GM21367 (cell line): ENCODE measurements at regions not wholly inside any gene's neighbourhood (a gene's known extent, or its start where the extent isn't known, plus 50 kb on each side); places are given as distances from the start of the nearest gene placed in this dataset.
"Not testable (repeated sequence)": the region's sequence is repeated elsewhere in the genome, so short reads cannot be mapped to it uniquely, and the experiment has no call there.

Source experiments
- ATAC-seq: cut with Tn5 transposase; IDR thresholded peaks from one replicate; pipeline ENCODE4 v1.9.1; 2021; ENCODE audit not compliant: unreplicated experiment

GRCh38 chr4:188282471-188283232 lies 143.4 kb downstream of the TRIML1 start:
- ATAC-seq: no peak

- ATAC-seq: no peak
These were observed 148.1 kb downstream of the TRIML1 start for GRCh38 chr4:188287169-188287894.

GRCh38 chr4:188289531-188290125 lies 150.4 kb downstream of the TRIML1 start:
- no peak for ATAC-seq

GRCh38 chr4:188295899-188296298 lies 156.7 kb downstream of the TRIML1 start:
- no peak for ATAC-seq

GRCh38 chr4:188296331-188296730 lies 157.1 kb downstream of the TRIML1 start:
- no peak for ATAC-seq

GRCh38 chr4:188297873-188298272 lies 158.6 kb downstream of the TRIML1 start:
- no peak for ATAC-seq

- ATAC-seq: no peak
These were observed 159.9 kb downstream of the TRIML1 start for GRCh38 chr4:188299161-188299560.

GRCh38 chr4:188300385-188300784 lies 161.1 kb downstream of the TRIML1 start:
- no peak for ATAC-seq

GRCh38 chr4:188305690-188306089 lies 166.4 kb downstream of the TRIML1 start:
- ATAC-seq: no peak

- ATAC-seq: no peak
These were observed 168.3 kb downstream of the TRIML1 start for GRCh38 chr4:188307591-188307990.

- no peak for ATAC-seq
These were observed 168.9 kb downstream of the TRIML1 start for GRCh38 chr4:188308142-188308541.

- no peak for ATAC-seq
These were observed 177.2 kb downstream of the TRIML1 start for GRCh38 chr4:188316391-188316790.

- no peak for ATAC-seq
These were observed 189.7 kb downstream of the TRIML1 start for GRCh38 chr4:188328966-188329365.

- no peak for ATAC-seq
These were observed 190.3 kb downstream of the TRIML1 start for GRCh38 chr4:188329521-188329920.

GRCh38 chr4:188332265-188332664 lies 193.0 kb downstream of the TRIML1 start:
- ATAC-seq: no peak

GRCh38 chr4:188336891-188337290 lies 197.7 kb downstream of the TRIML1 start:
- ATAC-seq: no peak

- ATAC-seq: no peak
These were observed 202.2 kb downstream of the TRIML1 start for GRCh38 chr4:188341428-188341827.

- no peak for ATAC-seq
These were observed 207.0 kb downstream of the TRIML1 start for GRCh38 chr4:188346171-188346809.

GRCh38 chr4:188347339-188347738 lies 208.1 kb downstream of the TRIML1 start:
- no peak for ATAC-seq

GRCh38 chr4:188349569-188349968 lies 210.3 kb downstream of the TRIML1 start:
- ATAC-seq: not testable (repeated sequence)

GRCh38 chr4:188363196-188363595 lies 224.0 kb downstream of the TRIML1 start:
- no peak for ATAC-seq

- ATAC-seq: no peak
These were observed 231.5 kb downstream of the TRIML1 start for GRCh38 chr4:188370777-188371176.
